Activated CD4-positive, alpha-beta T cell treated with anti-CD3 and anti-CD28 coated beads, Interleukin-2, Interleukin-4, amounts not matched to agents 100 ng/mL and 50 ng/mL, durations not matched to agents 16 hours and 8 hours (primary cell): ENCODE measurements at regions not wholly inside any gene's neighbourhood (a gene's known extent, or its start where the extent isn't known, plus 50 kb on each side); places are given as distances from the start of the nearest gene placed in this dataset.

ENCODE experiments used
- DNase-seq: peaks from one replicate; pipeline ENCODE4 v3.0.0-alpha.2; 2020; ENCODE audit warnings: low spot score

- DNase-seq = no peak
Observed at GRCh38 chr6:56863366-56863765, 91.5 kb upstream of the BEND6 start.

- DNase-seq = no peak
Observed at GRCh38 chr6:56862415-56863175, 92.3 kb upstream of the BEND6 start.

- no peak for DNase-seq
Observed at GRCh38 chr6:56860475-56860874, 94.4 kb upstream of the BEND6 start.

GRCh38 chr6:56856036-56856580, 98.8 kb upstream of the BEND6 start:
- no peak for DNase-seq

GRCh38 chr6:56854086-56854485, 100.8 kb upstream of the BEND6 start:
- DNase-seq = no peak

- DNase-seq = no peak
Observed at GRCh38 chr6:56853541-56853940, 101.4 kb upstream of the BEND6 start.

- DNase-seq = no peak
Observed at GRCh38 chr6:56852260-56853010, 102.5 kb upstream of the BEND6 start.

- peak; percentile 85 for DNase-seq
Observed at GRCh38 chr6:56851541-56852259, 103.2 kb upstream of the BEND6 start.

GRCh38 chr6:56851074-56851473, 103.8 kb upstream of the BEND6 start:
- DNase-seq = no peak

- DNase-seq = no peak
Observed at GRCh38 chr6:56850626-56851025, 104.3 kb upstream of the BEND6 start.

- DNase-seq = no peak
Observed at GRCh38 chr6:56849896-56850295, 105.0 kb upstream of the BEND6 start.

GRCh38 chr6:56848105-56848504, 106.8 kb upstream of the BEND6 start:
- DNase-seq = no peak

GRCh38 chr6:56845032-56845431, 109.9 kb upstream of the BEND6 start:
- no peak for DNase-seq

GRCh38 chr6:56843476-56844349, 111.2 kb upstream of the BEND6 start:
- DNase-seq = peak; percentile 62

GRCh38 chr6:56842686-56843475, 112.0 kb upstream of the BEND6 start:
- no peak for DNase-seq

GRCh38 chr6:56841751-56842150, 113.2 kb upstream of the BEND6 start:
- DNase-seq = no peak

- no peak for DNase-seq
Observed at GRCh38 chr6:56841381-56841749, 113.5 kb upstream of the BEND6 start.

GRCh38 chr6:56840467-56841380, 114.2 kb upstream of the BEND6 start:
- DNase-seq = no peak

- no peak for DNase-seq
Observed at GRCh38 chr6:56839533-56840183, 115.2 kb upstream of the BEND6 start.
